GM04504 (cell line): ENCODE measurements at regions not wholly inside any gene's neighbourhood (a gene's known extent, or its start where the extent isn't known, plus 50 kb on each side); places are given as distances from the start of the nearest gene placed in this dataset.
"Not testable (repeated sequence)": the region's sequence is repeated elsewhere in the genome, so short reads cannot be mapped to it uniquely, and the experiment has no call there.

ENCODE experiments used
- DNase-seq: peaks from one replicate; pipeline ENCODE4 v3.0.0-alpha.2; 2012; ENCODE audit warnings: low read depth

DNA sequence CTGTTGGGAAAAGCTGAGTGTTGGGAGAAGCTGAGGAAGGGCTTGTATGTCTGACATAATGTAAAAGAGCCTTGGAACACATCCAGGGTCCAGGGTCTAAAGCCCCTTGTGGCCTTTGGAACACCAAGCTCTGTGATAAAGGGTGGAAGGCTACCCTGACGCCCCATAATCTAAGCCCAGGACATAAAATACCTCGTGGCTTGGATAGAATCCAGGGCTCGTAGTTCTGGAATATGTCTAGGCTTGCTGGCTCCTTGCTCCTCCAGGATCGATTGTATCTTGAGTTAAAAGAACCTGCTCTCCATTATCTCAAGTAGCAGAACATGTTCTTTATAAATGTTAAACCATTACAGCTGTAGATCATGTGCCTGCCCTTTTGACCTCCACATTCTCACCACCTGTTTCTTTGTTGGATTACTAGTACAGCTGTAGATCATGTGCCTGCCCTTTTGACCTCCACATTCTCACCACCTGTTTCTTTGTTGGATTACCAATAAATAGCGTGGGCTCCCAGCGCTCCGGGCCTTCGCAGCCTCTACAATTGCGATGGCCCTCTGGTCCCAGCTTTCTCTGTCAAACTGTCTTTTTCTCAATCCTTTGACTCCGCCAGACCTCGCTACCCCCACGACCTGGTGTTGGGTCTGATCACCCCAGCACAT is 246.9 kb upstream of the KCNH7 start:
- not testable (repeated sequence) for DNase-seq

GRCh38 chr2:163081754-163082153 is 243.2 kb upstream of the KCNH7 start:
- no peak for DNase-seq

DNA sequence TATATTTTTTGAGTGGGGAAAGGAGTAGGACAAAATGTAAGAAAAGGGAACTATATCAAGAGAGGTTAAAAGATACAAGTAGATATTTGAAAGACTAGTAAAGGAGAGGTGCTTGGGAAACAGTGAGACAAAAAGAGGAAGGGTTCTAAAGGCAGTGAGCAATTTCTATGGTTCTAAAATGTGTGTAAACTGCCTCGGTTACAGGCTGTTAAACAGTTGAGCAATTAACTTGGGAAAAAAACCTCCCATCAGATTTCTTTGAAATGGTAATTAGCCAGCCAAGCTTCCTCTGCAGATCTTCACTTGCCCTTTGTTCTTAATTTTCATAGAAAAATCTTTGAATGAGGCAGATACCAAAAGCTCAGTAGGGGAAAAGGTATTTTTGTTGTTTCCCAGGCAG is 238.7 kb upstream of the KCNH7 start:
- no peak for DNase-seq

DNA sequence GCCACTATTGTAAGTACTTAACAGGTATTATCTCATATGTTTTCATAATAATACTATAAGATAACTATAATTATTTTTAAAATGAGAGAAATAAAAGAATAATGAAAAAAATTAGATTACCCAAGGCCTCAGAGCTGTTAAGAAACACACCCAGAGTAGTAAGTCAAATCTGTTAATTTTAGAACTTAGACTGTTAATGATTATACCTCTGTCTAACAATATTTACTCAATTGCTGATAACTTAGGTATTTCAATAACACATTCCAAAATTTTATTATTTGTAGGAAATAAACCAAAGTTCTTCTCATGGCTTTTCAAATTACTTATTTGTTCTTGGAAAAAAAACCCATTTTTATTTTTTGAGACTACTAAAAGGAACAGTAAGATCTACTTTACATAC is 227.5 kb upstream of the KCNH7 start:
- DNase-seq, result no peak

DNA sequence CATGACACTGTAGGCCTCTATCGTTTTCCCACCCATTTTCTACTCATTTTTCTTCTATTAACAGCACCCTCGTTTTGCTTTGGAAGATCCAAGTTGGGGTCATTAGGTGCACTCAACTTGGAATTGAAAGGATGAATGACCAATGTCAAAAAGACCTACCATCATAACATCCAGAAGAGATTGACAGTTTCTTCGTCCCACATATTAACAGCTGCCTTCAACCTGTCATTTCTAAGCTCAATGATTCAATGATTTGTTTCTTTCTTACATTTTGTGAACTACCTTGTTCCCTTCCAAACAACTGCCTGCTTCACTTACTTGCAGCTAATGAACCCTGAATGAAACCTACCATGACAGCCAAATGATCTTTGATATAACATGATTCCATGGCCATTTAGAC is 224.0 kb upstream of the KCNH7 start:
- no peak for DNase-seq

DNA sequence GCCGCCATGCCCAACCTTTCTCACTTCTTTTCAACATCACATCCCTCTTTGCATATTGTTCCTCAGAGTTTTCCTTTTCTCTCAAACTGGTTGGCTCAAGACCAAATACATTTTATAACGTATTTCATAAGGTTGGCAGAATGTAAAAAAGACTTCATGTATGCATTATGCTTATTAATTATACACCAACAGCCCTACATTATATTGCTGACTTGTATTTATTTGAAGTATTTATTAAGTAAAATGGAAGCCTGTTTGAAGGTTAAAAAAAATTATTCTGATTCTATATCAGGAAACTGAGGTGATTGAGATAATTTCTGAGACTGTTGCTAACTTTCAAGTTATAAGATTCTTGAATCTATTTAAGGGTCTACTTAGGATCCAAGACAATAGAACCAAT is 208.0 kb upstream of the KCNH7 start:
- no peak for DNase-seq

DNA sequence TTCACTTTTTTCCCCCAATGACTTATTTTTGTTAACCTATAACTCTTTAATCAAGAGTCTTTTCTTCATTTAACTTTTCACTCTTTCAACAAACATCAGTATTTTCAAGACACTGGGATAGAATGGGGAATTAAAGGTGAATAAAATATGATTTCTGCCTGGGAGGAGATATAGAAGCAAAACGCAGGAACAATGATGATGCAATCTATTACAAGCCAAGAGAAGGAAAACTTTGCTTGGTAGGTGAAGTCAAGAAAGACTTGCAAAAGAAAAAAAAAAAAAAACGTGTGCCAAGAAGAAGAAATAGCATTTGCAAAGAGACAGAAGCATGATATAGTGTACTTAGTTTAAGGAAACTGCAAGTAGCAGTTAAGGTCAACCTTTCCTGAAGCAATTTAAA is 207.3 kb upstream of the KCNH7 start:
- no peak for DNase-seq

DNA sequence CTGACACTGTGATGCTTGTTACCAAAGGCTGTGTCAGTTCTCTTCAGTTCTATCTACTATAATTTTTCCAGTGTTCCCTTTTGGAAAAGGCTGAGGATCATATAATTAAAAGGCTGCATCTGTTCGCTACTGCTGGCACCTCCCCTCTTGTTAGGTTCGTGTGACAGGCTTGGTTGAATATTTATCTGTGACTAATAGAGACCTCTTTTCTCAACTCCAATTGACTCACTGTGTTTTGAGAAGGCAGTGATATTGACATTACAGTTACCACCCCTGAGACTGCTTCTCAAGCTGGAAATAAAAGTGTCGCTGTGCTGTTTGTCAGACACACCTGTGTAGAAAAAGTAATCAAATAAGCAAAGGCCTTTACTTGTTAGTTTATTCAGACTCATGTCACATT is 205.5 kb upstream of the KCNH7 start:
- DNase-seq, result no peak

GRCh38 chr2:163043201-163043600 is 204.6 kb upstream of the KCNH7 start:
- DNase-seq, result no peak

DNA sequence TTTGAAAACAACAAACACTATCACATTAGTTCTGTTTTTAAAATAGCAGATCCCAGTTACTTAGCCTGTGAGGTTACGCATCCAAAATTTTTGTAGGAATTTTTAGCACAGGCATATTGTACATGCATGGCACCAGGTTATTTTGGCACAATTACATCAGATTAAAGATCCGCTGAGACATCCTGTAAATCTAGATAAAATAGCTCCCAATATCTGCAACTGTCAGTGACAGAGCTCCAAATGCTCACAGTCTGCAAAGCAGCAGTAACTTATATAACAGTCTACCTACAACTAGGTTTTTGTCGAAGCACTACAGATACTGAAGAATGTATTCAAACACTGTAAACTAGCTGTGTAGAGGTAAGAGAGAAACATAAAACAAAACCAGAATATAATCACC is 200.7 kb upstream of the KCNH7 start:
- no peak for DNase-seq

DNA sequence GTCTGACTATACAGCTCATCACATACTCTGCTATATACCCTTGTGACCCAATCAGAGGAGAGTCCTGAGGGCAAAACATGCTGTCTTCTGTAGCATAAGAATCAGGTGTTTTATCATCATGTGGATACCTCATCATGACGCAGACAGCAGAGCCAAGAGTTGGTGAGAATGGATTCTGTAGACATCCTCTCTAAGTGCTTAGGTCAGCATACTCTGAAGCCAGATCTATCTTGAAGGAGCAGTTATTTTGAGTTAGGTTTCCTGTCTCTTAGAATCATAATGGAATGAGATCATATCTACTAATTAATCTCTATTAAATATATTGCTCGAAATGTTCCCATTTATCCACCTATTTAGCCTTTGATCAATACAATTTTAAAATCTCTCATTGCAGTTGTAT is 190.2 kb upstream of the KCNH7 start:
- DNase-seq, result no peak

DNA sequence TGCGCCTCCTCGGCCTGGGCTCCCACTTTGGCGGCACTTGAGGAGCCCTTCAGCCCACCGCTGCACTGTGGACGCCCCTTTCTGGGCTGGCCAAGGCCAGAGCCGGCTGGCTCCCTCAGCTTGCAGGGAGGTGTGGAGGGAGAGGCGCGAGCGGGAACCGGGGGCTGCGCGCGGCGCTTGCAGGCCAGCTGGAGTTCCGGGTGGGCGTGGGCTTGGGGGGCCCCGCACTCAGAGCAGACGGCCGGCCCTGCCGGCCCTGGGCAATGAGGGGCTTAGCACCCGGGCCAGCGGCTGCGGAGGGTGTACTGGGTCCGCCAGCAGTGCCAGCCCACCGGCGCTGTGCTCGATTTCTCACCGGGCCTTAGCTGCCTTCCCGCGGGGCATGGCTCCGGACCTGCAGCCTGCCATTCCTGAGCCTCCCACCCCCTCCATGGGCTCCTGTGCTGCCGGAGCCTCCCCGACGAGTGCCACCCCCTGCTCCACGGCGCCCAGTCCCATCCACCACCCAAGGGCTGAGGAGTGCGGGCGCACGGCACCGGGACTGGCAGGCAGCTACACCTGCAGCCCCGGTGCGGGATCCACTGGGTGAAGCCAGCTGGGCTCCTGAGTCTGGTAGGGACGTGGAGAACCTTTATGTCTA is 187.7 kb upstream of the KCNH7 start:
- DNase-seq, result not testable (repeated sequence)

- DNase-seq, result not testable (repeated sequence)
Observed at GRCh38 chr2:163016882-163017281, 178.3 kb upstream of the KCNH7 start.

- no peak for DNase-seq
Observed at GRCh38 chr2:163011000-163011399, 172.4 kb upstream of the KCNH7 start.

DNA sequence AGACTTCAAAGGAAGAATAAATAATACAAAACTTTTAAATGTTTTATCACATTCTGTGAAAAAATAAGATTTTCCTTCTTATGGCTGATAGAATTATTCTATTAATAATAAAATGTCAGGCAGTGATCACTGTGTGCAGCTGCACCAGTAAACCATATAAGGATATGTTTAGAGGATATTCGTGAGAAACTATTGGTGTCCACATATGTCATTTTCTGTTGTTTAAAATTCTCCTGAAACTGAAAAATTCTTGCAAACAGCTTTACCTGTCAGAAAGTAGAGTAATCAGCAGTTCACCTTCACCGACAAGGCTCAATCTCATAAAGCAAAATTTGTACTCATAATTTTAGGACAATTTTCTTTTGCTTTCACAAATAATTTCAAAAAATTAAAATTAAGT is 170.1 kb upstream of the KCNH7 start:
- no peak for DNase-seq

GRCh38 chr2:162994718-162995117 is 156.2 kb upstream of the KCNH7 start:
- no peak for DNase-seq

- no peak for DNase-seq
Observed at GRCh38 chr2:162992828-162993227, 154.3 kb upstream of the KCNH7 start.

DNA sequence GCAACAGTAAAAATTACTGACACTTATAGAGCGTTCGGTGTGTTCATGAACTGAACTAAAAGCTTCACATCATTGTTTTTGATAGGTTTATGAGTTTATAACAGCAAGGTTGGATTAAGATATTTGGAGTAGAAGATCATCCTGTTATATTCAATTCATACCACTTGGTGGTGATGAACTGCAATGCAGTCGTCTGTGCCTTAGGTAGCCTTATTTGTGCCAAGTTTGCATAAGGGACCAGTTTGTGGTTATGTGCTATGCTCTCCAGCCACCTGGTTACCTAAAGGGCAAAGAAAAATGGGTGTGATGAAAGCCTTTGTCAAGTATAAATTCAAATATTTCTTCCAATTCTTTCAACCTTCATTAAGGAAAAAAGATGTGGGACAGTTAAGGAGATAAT is 150.9 kb upstream of the KCNH7 start:
- DNase-seq, result no peak

DNA sequence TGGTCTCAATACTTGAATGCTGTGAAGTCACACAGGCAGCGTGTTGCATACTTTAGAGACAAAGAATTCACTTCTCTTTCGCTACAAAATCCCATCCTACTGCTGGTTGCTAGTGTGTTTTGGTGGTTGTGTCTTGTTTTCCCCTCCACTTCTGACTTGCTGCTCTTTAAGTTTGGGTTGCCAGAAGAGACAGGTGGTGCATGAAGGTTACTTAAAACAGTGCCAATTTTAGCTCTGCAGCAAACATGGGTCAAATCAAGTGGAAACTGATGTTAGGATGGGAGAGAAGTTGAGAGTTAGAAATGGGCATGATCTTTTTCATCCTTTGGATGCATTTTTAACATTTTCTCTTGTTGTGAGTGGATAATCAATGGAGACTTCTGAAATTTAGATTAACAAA is 136.2 kb upstream of the KCNH7 start:
- DNase-seq, result no peak

DNA sequence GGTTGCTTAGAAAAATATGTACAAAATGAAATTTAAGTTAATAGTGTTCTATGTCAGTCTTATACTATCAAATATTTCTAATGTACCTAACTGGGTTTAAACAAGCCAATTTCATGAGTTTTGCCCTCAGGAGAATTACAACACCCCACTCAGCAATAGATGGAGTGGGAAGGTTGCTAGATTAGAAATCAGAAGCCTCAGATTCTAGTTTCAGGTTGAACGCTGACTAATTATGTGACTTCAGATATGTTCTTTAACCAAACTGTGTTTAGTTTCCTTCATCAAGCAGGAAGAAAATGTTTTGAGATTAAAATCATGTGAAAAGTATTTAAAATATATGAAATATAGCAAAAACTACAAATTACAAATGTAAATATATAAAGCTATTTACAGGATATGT is 133.8 kb upstream of the KCNH7 start:
- DNase-seq, result no peak

- no peak for DNase-seq
Observed at GRCh38 chr2:162968306-162968705, 129.7 kb upstream of the KCNH7 start.

DNA sequence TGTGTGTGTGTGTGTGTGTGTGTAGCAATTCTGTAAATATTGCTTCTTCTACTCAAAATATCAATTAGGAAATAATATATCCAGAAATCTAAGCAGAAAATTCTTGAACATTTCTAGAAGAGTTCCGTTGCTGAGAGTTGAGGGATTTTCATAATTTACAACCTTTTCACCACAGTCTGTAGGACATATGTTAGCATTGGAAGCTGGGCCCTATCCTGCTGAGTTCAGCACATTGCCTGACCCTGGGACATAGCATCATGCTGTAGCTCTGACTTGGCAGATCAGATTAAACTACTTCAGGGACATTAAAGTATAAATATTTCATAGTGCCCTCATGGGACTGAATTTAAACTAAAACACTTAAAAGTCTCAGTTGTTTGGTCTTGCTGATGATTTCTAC is 129.2 kb upstream of the KCNH7 start:
- no peak for DNase-seq

DNA sequence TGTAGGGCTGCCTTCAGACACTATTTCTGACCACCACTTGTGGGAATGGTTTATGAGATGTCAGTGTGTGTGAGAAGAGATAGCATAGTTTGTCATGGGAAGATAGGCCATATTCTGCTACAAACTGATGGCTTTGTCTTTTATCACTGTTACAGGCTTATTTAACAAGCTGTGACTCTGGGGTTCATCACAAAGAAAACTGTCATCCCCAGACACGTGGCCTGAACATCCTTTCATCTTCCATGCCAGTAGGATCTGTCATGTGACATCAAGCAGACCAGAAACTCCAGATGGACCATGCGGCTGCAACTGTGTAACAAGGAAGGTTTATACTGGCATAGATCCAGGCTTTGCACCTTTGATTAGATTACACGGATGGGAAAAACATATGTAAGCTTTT is 128.6 kb upstream of the KCNH7 start:
- DNase-seq, result no peak

DNA sequence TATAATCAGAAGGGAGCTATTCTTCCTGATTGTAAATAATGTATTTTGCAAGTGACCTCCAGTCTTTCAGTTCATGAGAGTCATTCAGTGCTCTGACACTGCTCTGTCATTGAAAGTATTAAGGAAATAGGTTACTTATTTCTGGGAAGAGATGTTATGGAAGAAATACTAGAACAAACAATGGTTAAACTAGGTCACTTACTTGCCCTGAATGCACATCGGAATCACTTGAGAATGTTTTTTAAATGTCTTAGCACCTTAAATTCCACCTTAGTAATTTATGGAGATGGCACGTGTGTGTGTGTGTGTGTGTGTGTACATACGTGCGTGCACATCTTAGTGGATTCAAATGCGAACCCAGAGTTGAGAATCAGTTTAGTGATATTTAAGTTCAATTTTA is 126.6 kb upstream of the KCNH7 start:
- DNase-seq, result no peak
